ENCODE measurements at regions not wholly inside any gene's neighbourhood (a gene's known extent, or its start where the extent isn't known, plus 50 kb on each side); places are given as distances from the start of the nearest gene placed in this dataset.

DNA sequence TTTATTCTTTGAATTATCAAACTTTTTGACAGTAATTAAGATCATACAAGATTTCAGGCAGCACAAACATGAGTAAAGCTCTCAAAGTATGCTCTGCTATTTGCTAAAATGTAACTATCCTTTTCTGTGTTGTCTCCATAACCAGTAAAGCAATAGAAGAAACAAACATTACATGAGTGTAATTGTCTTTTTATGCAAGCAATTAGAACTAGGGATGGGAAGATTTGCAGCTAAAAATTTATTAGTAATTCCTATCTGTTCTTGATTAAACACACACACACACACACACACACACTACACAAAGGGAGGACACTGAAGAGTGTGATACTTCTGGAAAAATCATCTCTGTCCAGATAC lies 512.9 kb downstream of the FAT4 start:
- Histone ChIP-seq H3K4me1 (ENCODE audit: insufficient read depth, low read length) (no peaks in the 10 kb centered on the region), H3K4me3 (ENCODE audit: low read length) (no peak overlapping the region), H3K27me3 (ENCODE audit: insufficient read depth, low read length, poor library complexity, severe bottlenecking) (no peaks in the 10 kb centered on the region), H3K27ac (ENCODE audit: low read depth, low read length) (no peak overlapping the region), H3K36me3 (ENCODE audit: insufficient read depth, low read length) (no peaks in the 10 kb centered on the region), H3K9me3 (ENCODE audit: low read length) (no peaks in the 10 kb centered on the region)
- Mint-ChIP-seq H3K27me3 (no peaks in the 10 kb centered on the region), H3K36me3 (peaks cover 0 to under 1% (median 0%) of the 10 kb centered on the region in 3 donors), H3K27ac (no peak overlapping the region), H3K9me3 (peaks cover 2 to 13% (median 4%) of the 10 kb centered on the region in 5 donors), H3K4me3 (no peak overlapping the region), H3K4me1 (no peaks in the 10 kb centered on the region)
- CTCF ChIA-PET = no interaction called here
- POLR2A ChIA-PET = no interaction called here
- DNase-seq = no peak

DNA sequence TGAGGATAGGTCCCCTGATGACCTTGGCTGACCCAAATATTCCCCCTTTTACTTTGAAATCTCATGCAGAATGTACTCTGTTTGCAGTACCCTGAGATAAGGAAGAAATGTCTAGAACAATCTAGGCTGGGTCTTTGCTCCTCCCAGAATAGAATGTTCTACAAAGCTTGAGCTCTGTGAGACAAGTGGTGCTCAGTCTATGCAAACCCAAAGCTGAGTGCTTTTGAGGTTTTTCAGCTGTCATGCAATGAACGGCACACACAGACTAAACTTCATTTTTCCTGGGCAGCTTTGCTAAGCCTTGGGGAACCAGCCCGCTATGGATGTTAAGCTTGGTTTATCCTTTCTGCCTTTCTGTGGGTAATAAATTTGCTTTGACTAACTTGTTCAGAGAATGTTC lies 513.6 kb downstream of the FAT4 start:
- Mint-ChIP-seq H3K27me3 (no peaks in the 10 kb centered on the region), H3K36me3 (no peaks in the 10 kb centered on the region), H3K4me1 (no peaks in the 10 kb centered on the region), H3K4me3 (no peak overlapping the region), H3K9me3 (peaks cover under 1 to 13% (median 4%) of the 10 kb centered on the region in 5 donors), H3K27ac (no peak overlapping the region)
- no peaks in the 10 kb centered on the region for H3K27me3 ChIP-seq (ENCODE audit: insufficient read depth, low read length, poor library complexity, severe bottlenecking)
- POLR2A ChIA-PET = no interaction called here
- no peaks in the 10 kb centered on the region for H3K36me3 ChIP-seq (ENCODE audit: insufficient read depth, low read length)
- no peak overlapping the region for H3K27ac ChIP-seq (ENCODE audit: low read depth, low read length)
- H3K4me3 ChIP-seq (ENCODE audit: low read length) = no peak overlapping the region
- DNase-seq = no peak
- no peaks in the 10 kb centered on the region for H3K9me3 ChIP-seq (ENCODE audit: low read length)
- CTCF ChIA-PET = no interaction called here
- no peaks in the 10 kb centered on the region for H3K4me1 ChIP-seq (ENCODE audit: insufficient read depth, low read length)

DNA sequence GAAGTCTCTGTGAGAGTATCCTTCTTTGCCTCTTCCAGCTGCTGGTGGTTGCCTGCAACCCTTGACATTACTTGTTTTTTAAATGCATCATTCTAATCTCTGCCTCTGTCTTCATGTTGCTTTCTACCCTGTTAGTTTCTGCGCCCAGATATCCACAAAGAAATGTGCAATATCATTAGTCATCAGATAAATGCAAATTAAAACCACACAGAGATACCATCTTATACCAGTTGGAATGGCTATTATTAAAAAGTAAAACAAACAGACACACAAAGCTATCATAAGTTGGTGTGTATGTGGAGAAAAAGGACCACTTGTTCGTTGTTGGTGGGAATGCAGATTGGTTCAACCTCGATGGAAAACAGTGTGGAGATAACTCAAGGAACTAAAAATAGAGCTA lies 517.4 kb downstream of the FAT4 start:
- CTCF ChIA-PET = no interaction called here
- Histone ChIP-seq H3K27ac (ENCODE audit: low read depth, low read length) (no peak overlapping the region), H3K9me3 (ENCODE audit: low read length) (no peaks in the 10 kb centered on the region), H3K4me1 (ENCODE audit: insufficient read depth, low read length) (no peaks in the 10 kb centered on the region), H3K27me3 (ENCODE audit: insufficient read depth, low read length, poor library complexity, severe bottlenecking) (no peaks in the 10 kb centered on the region), H3K36me3 (ENCODE audit: insufficient read depth, low read length) (no peaks in the 10 kb centered on the region), H3K4me3 (ENCODE audit: low read length) (no peak overlapping the region)
- peaks cover 2 to 21% (median 3%) of the 10 kb centered on the region in 5 donors for H3K9me3 Mint-ChIP-seq
- no peaks in the 10 kb centered on the region for H3K27me3 Mint-ChIP-seq
- no peak overlapping the region for H3K4me3 Mint-ChIP-seq
- POLR2A ChIA-PET = no interaction called here
- no peak overlapping the region for H3K27ac Mint-ChIP-seq
- no peaks in the 10 kb centered on the region for H3K36me3 Mint-ChIP-seq
- H3K4me1 Mint-ChIP-seq = no peaks in the 10 kb centered on the region
- DNase-seq = no peak

DNA sequence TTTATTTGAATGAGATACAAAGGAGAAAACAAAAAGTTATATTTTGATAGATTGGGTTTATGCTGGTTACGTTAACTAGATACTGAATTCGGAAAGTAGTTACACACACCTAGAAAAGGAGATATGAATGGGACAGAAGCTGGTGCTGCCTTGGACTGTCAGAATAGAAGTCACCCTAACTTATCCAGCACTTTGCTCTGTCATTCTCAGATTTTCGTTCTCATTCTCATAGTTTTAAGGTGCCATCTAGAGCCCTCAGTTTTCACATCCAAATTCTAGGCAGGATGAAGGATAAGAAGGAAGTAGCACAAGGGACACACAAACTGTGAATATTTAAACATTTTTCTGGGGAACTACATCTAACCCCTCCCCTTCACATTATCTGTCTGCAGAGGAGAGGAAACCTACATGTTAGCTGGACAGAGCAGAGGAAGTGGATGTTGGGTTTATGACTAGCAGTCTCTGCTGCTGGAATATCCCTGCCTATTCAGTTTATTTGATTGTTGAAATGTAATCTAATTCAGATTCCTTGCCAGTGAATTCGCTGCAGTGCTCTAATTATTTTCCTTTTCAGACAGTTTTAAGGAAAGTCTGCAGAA lies 521.9 kb downstream of the FAT4 start:
- no peak overlapping the region for H3K4me3 Mint-ChIP-seq
- ChIA-PET POLR2A (no interaction called here), CTCF (no interaction called here)
- Histone ChIP-seq H3K4me3 (ENCODE audit: low read length) (no peak overlapping the region), H3K9me3 (ENCODE audit: low read length) (no peaks in the 10 kb centered on the region), H3K36me3 (ENCODE audit: insufficient read depth, low read length) (no peaks in the 10 kb centered on the region), H3K27me3 (ENCODE audit: insufficient read depth, low read length, poor library complexity, severe bottlenecking) (no peaks in the 10 kb centered on the region), H3K4me1 (ENCODE audit: insufficient read depth, low read length) (no peaks in the 10 kb centered on the region), H3K27ac (ENCODE audit: low read depth, low read length) (no peak overlapping the region)
- H3K36me3 Mint-ChIP-seq = no peaks in the 10 kb centered on the region
- no peak for DNase-seq
- no peaks in the 10 kb centered on the region for H3K27me3 Mint-ChIP-seq
- peaks cover 3 to 26% (median 7%) of the 10 kb centered on the region in 5 donors for H3K9me3 Mint-ChIP-seq
- H3K27ac Mint-ChIP-seq = no peak overlapping the region
- H3K4me1 Mint-ChIP-seq = no peaks in the 10 kb centered on the region

DNA sequence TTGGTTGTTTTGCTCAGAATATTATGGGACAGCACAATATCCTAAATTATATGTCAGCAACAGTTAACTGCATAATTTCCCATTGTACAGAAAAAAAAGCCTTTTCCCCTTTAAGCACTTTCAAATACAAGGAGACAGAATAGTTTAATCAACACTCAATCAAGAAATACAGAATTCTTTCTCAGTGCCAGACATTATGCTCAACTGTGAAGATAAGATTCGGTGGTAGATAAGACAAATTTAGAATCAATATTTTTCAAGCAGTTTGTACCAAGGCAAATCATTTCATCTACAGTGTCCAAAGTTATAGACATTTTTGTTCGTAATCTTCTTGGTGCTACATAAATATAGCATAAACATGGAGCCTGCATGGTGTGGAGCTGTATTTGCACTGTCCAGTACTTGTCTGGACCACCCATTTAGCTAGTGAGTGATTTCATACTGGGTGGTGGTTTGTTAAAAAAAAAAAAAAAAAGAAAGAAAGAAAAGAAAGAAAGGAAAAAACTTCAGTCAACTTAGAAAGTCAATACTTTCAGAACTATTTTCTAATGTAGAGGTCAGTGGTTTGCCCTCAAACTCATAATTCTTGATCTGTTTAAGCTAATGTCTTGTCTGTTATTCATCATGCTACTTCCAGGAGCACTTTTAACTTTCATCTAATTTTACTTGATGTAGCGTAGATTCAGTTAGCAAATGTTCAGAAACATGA lies 522.9 kb downstream of the FAT4 start:
- DNase-seq = no peak
- no peaks in the 10 kb centered on the region for H3K4me1 Mint-ChIP-seq
- H3K27ac ChIP-seq (ENCODE audit: low read depth, low read length) = no peak overlapping the region
- no peak overlapping the region for H3K4me3 ChIP-seq (ENCODE audit: low read length)
- H3K9me3 Mint-ChIP-seq = peaks cover 3 to 26% (median 7%) of the 10 kb centered on the region in 5 donors
- H3K36me3 Mint-ChIP-seq = no peaks in the 10 kb centered on the region
- no peak overlapping the region for H3K4me3 Mint-ChIP-seq
- H3K27ac Mint-ChIP-seq = no peak overlapping the region
- no peaks in the 10 kb centered on the region for H3K4me1 ChIP-seq (ENCODE audit: insufficient read depth, low read length)
- ChIA-PET POLR2A (no interaction called here), CTCF (no interaction called here)
- H3K27me3 ChIP-seq (ENCODE audit: insufficient read depth, low read length, poor library complexity, severe bottlenecking) = no peaks in the 10 kb centered on the region
- H3K36me3 ChIP-seq (ENCODE audit: insufficient read depth, low read length) = no peaks in the 10 kb centered on the region
- no peaks in the 10 kb centered on the region for H3K27me3 Mint-ChIP-seq
- H3K9me3 ChIP-seq (ENCODE audit: low read length) = no peaks in the 10 kb centered on the region

DNA sequence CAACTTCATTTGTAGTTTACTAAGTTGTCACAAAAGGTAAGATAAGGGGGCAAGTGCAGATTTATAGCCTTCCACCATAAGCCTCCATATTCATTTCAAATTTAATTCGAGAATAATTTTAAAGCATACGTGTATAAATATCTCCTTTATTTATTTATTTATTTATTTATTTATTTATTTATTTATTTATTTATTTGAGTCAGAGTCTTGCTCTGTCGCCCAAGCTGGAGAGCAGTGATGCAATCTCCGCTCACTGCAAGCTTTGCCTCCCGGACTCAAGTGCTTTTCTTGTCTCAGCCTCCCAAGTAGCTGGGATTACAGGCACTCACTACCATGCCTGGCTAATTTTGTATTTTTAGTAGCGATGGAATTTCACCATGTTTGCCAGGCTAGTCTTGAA lies 523.4 kb downstream of the FAT4 start:
- Mint-ChIP-seq H3K27me3 (no peaks in the 10 kb centered on the region), H3K9me3 (peaks cover 3 to 26% (median 7%) of the 10 kb centered on the region in 5 donors), H3K36me3 (no peaks in the 10 kb centered on the region), H3K4me1 (no peaks in the 10 kb centered on the region), H3K27ac (no peak overlapping the region), H3K4me3 (no peak overlapping the region)
- ChIA-PET CTCF (no interaction called here), POLR2A (no interaction called here)
- Histone ChIP-seq H3K27ac (ENCODE audit: low read depth, low read length) (no peak overlapping the region), H3K36me3 (ENCODE audit: insufficient read depth, low read length) (no peaks in the 10 kb centered on the region), H3K4me1 (ENCODE audit: insufficient read depth, low read length) (no peaks in the 10 kb centered on the region), H3K4me3 (ENCODE audit: low read length) (no peak overlapping the region), H3K9me3 (ENCODE audit: low read length) (no peaks in the 10 kb centered on the region), H3K27me3 (ENCODE audit: insufficient read depth, low read length, poor library complexity, severe bottlenecking) (no peaks in the 10 kb centered on the region)
- no peak for DNase-seq

DNA sequence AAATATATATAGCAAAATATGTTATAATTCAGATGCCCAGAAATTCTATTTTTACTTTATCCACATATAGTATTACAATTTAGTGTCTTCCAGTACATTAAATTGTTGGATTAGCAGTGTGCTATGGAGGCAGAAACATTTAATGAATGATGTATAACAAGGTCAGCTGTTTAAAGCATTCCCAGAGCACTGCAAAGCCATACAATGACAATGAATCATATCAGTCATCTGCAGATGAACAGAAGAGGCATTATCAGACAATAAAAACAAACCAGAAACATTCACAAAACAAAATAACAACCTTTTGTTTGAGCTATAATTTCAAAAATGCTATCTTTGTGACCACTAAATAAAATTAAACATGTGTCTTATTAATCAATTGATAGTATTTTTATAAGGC lies 524.2 kb downstream of the FAT4 start:
- Histone ChIP-seq H3K27me3 (ENCODE audit: insufficient read depth, low read length, poor library complexity, severe bottlenecking) (no peaks in the 10 kb centered on the region), H3K27ac (ENCODE audit: low read depth, low read length) (no peak overlapping the region), H3K4me1 (ENCODE audit: insufficient read depth, low read length) (no peaks in the 10 kb centered on the region), H3K9me3 (ENCODE audit: low read length) (no peaks in the 10 kb centered on the region), H3K4me3 (ENCODE audit: low read length) (no peak overlapping the region), H3K36me3 (ENCODE audit: insufficient read depth, low read length) (no peaks in the 10 kb centered on the region)
- no peak overlapping the region for H3K27ac Mint-ChIP-seq
- ChIA-PET CTCF (no interaction called here), POLR2A (no interaction called here)
- no peaks in the 10 kb centered on the region for H3K4me1 Mint-ChIP-seq
- no peak overlapping the region for H3K4me3 Mint-ChIP-seq
- H3K27me3 Mint-ChIP-seq = no peaks in the 10 kb centered on the region
- no peak for DNase-seq
- H3K36me3 Mint-ChIP-seq = no peaks in the 10 kb centered on the region
- H3K9me3 Mint-ChIP-seq = peaks cover 5 to 23% (median 7%) of the 10 kb centered on the region in 5 donors

DNA sequence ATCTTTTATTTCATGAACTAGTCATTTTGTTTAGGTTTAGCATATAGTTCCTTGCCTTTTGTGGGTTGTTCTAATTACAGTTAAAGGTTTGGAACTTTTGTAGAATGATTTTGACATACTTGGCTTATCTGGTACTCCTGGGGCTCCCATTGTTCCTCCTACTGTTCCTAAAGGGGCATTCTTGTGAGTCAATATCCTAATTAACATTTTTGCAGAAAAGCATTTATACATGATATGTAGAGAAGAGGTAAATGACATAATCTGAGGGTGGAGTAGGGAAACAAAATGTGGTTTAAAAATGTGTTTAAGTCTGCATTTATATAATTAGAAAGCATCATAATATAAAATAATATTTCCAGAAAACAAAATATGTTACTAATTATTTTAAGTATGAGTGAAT lies 529.2 kb downstream of the FAT4 start:
- H3K4me1 Mint-ChIP-seq = no peaks in the 10 kb centered on the region
- H3K27me3 Mint-ChIP-seq = no peaks in the 10 kb centered on the region
- Histone ChIP-seq H3K9me3 (ENCODE audit: low read length) (no peaks in the 10 kb centered on the region), H3K4me3 (ENCODE audit: low read length) (no peak overlapping the region), H3K27me3 (ENCODE audit: insufficient read depth, low read length, poor library complexity, severe bottlenecking) (no peaks in the 10 kb centered on the region), H3K36me3 (ENCODE audit: insufficient read depth, low read length) (no peaks in the 10 kb centered on the region), H3K27ac (ENCODE audit: low read depth, low read length) (no peak overlapping the region), H3K4me1 (ENCODE audit: insufficient read depth, low read length) (no peaks in the 10 kb centered on the region)
- H3K36me3 Mint-ChIP-seq = no peaks in the 10 kb centered on the region
- no peak for DNase-seq
- ChIA-PET CTCF (no interaction called here), POLR2A (no interaction called here)
- no peak overlapping the region for H3K4me3 Mint-ChIP-seq
- peaks cover 0 to 8% (median 4%) of the 10 kb centered on the region in 5 donors for H3K9me3 Mint-ChIP-seq
- no peak overlapping the region for H3K27ac Mint-ChIP-seq
